PC-9 (cell line): ENCODE measurements at regions not wholly inside any gene's neighbourhood (a gene's known extent, or its start where the extent isn't known, plus 50 kb on each side); places are given as distances from the start of the nearest gene placed in this dataset.
A peak's percentile ranks its signal among the peaks of the same experiment; 100 is the strongest.

Experiments used
- BruUV-seq: library from RNA; stranded (reverse); fragments of 400-500 nt; replicated peaks from 2 replicates; lab custom pipeline; 2021; lab: Mats Ljungman, UMichigan
- CTCF ChIA-PET: fragments of 300-600 bp; sonication (Branson Sonifier 250); formaldehyde crosslinking; loops from one replicate; lab custom pipeline; 2022; ENCODE audit warnings: antibody characterized with exemption; lab: Charles Lee
- POLR2A ChIA-PET: fragments of 300-600 bp; sonication (Branson Sonifier 250); formaldehyde crosslinking; loops from one replicate; lab custom pipeline; 2022; ENCODE audit warnings: antibody characterized with exemption; ENCODE audit not compliant: unreplicated experiment; lab: Charles Lee
- DNase-seq, 2 experiments: peaks; one replicate each; pipeline versions ENCODE4 v3.0.0 to v3.0.0-alpha.2; 2015 to 2022; ENCODE audit warnings: mixed read lengths in 1 of 2
- H2AFZ ChIP-seq: fragments of 200-600 bp; sonication (generic); 2 replicates; pipeline ENCODE4 v1.8.1; 2017; ENCODE audit warnings: antibody characterized with exemption
- H3F3A ChIP-seq: fragments of 200-600 bp; sonication (generic); 2 replicates; pipeline ENCODE4 v1.8.1; 2017; ENCODE audit warnings: antibody characterized with exemption, mild to moderate bottlenecking, low read depth; ENCODE audit not compliant: insufficient read depth
- H3K27ac ChIP-seq: fragments of 200-600 bp; sonication (generic); 2 replicates; pipeline ENCODE4 v1.6.1; 2016; ENCODE audit warnings: mixed run types
- H3K27me3 ChIP-seq: fragments of 200-600 bp; sonication (generic); 2 replicates; pipeline ENCODE4 v1.6.1; 2016; ENCODE audit warnings: low read depth, mixed run types; ENCODE audit not compliant: insufficient read depth
- H3K36me3 ChIP-seq: fragments of 200-600 bp; sonication (generic); 2 replicates; pipeline ENCODE4 v1.6.1; 2016; ENCODE audit warnings: low read depth, mixed run types
- H3K4me1 ChIP-seq: fragments of 200-600 bp; sonication (generic); replicated peaks from 2 replicates; pipeline ENCODE4 v1.6.1; 2016; ENCODE audit warnings: mixed run types; ENCODE audit not compliant: insufficient read depth
- H3K4me2 ChIP-seq: fragments of 200-600 bp; sonication (generic); 2 replicates; pipeline ENCODE4 v1.6.1; 2017; ENCODE audit warnings: mixed run types
- H3K4me3 ChIP-seq: fragments of 200-600 bp; sonication (generic); 2 replicates; pipeline ENCODE4 v1.6.1; 2016; ENCODE audit warnings: mixed run types
- H3K79me2 ChIP-seq: fragments of 200-600 bp; sonication (generic); 2 replicates; pipeline ENCODE4 v1.6.1; 2017; ENCODE audit warnings: low read depth, mixed run types
- H3K9me2 ChIP-seq: fragments of 200-600 bp; sonication (generic); 2 replicates; pipeline ENCODE4 v1.8.1; 2017; ENCODE audit warnings: mild to moderate bottlenecking; ENCODE audit not compliant: insufficient read depth
- H3K9me3 ChIP-seq: fragments of 200-600 bp; sonication (generic); 2 replicates; pipeline ENCODE4 v1.8.1; 2016; ENCODE audit warnings: low read depth; ENCODE audit not compliant: insufficient read depth
- H4K20me1 ChIP-seq: fragments of 200-600 bp; sonication (generic); 2 replicates; pipeline ENCODE4 v1.8.1; 2017; ENCODE audit not compliant: insufficient read depth
- EZH2 ChIP-seq: fragments of 200-600 bp; sonication (generic); IDR thresholded peaks from 2 replicates; pipeline ENCODE4 v1.8.0; 2017; ENCODE audit warnings: antibody characterized with exemption, low read depth
- intact Hi-C: fragments of 100-400 bp; cut with micrococcal nuclease; formaldehyde crosslinking; loops from one replicate; pipeline ENCODE4 v1.10.0; 2022; ENCODE audit not compliant: unreplicated experiment
- TF ChIP-seq, protein P1 (sequence below): fragments of 200-600 bp; sonication (generic); conservative IDR thresholded peaks from 2 replicates; pipeline ENCODE4 v1.6.1; 2017; ENCODE audit warnings: mixed run types, antibody characterized with exemption, mild to moderate bottlenecking, moderate library complexity

DNA sequence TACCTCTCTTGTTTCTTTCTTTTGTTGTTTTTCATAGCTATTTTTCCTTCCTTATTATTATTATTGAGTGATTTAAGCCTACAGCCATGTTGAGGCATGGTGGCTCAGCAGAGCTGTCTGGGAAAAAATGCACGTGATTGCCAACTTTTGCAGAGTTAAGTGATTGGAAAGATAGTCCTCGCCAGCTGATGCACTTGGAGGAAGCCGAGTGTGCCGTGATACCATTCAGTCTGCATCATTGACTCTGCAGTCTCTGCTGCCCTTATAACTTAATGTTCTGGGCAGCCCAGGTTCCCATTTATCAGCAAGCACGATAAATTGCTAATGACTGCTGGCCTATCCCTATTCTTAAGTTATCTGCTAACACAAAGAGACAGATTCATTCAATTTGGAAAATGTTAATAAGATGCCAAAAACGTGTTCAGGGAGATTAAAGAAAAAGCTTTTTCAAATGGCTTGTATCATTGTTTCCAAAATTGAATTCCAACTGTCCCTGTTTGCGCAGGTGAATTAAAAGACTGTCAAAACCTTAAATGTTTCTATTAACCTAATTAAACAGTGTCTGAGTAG, 232.9 kb upstream of the NPY start:
- TF ChIP-seq, protein P1, sequence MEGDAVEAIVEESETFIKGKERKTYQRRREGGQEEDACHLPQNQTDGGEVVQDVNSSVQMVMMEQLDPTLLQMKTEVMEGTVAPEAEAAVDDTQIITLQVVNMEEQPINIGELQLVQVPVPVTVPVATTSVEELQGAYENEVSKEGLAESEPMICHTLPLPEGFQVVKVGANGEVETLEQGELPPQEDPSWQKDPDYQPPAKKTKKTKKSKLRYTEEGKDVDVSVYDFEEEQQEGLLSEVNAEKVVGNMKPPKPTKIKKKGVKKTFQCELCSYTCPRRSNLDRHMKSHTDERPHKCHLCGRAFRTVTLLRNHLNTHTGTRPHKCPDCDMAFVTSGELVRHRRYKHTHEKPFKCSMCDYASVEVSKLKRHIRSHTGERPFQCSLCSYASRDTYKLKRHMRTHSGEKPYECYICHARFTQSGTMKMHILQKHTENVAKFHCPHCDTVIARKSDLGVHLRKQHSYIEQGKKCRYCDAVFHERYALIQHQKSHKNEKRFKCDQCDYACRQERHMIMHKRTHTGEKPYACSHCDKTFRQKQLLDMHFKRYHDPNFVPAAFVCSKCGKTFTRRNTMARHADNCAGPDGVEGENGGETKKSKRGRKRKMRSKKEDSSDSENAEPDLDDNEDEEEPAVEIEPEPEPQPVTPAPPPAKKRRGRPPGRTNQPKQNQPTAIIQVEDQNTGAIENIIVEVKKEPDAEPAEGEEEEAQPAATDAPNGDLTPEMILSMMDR, result no peak
- no peak for TF ChIP-seq EZH2
- H2AFZ ChIP-seq, result no peak overlapping the region
- CTCF ChIA-PET, result no interaction called here
- H3K27me3 ChIP-seq, result no peaks in the 10 kb centered on the region
- H3K79me2 ChIP-seq, result no peaks in the 10 kb centered on the region
- no peak overlapping the region; the same call in 1 of the 2 replicates for H3K4me2 ChIP-seq
- no peak overlapping the region for H3K4me3 ChIP-seq
- no peaks in the 10 kb centered on the region for H3K36me3 ChIP-seq
- no TSS peak for BruUV-seq
- no peak for DNase-seq
- H3K9me2 ChIP-seq, result no peaks in the 10 kb centered on the region
- intact Hi-C loops, result no loop called here
- H3K27ac ChIP-seq, result peak overlapping the region; percentile 94
- POLR2A ChIA-PET, result no interaction called here
- H3K4me1 ChIP-seq, result peaks cover 50% of the 10 kb centered on the region
- H3K9me3 ChIP-seq, result no peaks in the 10 kb centered on the region; the same call in 1 of the 2 replicates
- no peaks in the 10 kb centered on the region for H4K20me1 ChIP-seq
- H3F3A ChIP-seq, result peaks cover 43% of the 10 kb centered on the region

DNA sequence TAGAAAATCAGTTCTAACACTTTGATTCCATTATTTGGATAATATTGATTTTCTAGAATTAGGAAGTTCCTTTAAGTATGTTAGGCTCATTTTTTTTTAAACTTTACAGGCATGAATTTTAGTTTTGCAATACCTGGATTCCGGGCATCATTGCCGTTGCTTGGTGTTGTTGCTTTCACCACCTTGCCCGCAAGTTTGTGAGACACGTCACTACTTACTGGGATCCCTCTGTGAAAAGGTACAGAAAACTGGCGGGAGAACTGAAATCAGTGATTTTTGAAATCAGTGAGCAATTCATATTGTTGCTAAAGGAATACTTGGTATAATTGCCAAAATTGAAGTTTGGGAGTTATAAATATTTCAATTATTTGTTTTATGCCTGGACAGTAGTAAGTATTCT, 232.3 kb upstream of the NPY start:
- no peaks in the 10 kb centered on the region for H3K79me2 ChIP-seq
- H3K36me3 ChIP-seq, result no peaks in the 10 kb centered on the region
- peak in 1 of 2 experiments; percentile 23 for DNase-seq
- H3K9me2 ChIP-seq, result no peaks in the 10 kb centered on the region
- H3K4me1 ChIP-seq, result peaks cover 50% of the 10 kb centered on the region
- H3K9me3 ChIP-seq, result no peaks in the 10 kb centered on the region; the same call in 1 of the 2 replicates
- no peak overlapping the region for H3K4me3 ChIP-seq
- BruUV-seq, result no TSS peak
- H3F3A ChIP-seq, result peaks cover 43% of the 10 kb centered on the region
- POLR2A ChIA-PET, result no interaction called here
- H2AFZ ChIP-seq, result no peak overlapping the region
- H3K27me3 ChIP-seq, result no peaks in the 10 kb centered on the region
- CTCF ChIA-PET, result no interaction called here
- peak overlapping the region; percentile 64 for H3K4me2 ChIP-seq
- intact Hi-C loops, result no loop called here
- TF ChIP-seq, protein P1, result no peak
- TF ChIP-seq EZH2, result no peak
- no peaks in the 10 kb centered on the region for H4K20me1 ChIP-seq
- peak overlapping the region; percentile 94 for H3K27ac ChIP-seq

DNA sequence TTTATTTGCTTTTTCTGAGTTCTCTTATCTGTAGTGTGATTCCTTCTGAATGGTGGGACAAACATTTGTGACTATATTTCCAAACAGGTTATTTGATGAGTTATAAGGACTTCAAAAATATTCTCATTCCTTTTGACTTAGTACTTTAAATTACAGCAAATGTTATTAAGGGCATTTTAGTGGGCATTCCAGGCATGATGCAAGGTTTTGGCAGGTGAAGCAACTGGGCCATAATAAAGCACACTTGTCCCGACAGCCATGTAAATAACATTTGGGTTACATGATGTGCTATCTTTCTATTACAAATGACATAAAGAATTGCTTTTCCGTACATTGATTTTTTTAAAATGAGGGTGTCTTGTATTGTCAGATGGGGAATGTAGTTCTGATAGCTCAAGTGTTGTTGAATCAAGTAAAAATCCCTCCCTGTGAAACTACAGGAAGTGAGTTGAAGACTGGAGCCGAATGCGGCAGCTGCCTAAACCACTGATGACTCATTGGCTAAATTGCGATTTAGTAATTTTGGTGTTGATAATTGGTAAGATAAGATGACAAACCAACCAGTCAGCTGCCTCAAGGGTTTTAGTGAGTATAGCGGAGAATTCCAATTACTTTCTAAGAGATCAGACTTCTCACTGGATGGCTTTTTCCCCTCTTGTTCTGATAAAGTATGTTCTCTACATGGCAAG, 231.3 kb upstream of the NPY start:
- peak; percentile 3 to 99 for DNase-seq
- no peaks in the 10 kb centered on the region for H3K36me3 ChIP-seq
- BruUV-seq, result no TSS peak
- CTCF ChIA-PET, result no interaction called here
- no peaks in the 10 kb centered on the region for H4K20me1 ChIP-seq
- peaks cover 50% of the 10 kb centered on the region for H3K4me1 ChIP-seq
- no peaks in the 10 kb centered on the region for H3K27me3 ChIP-seq
- H3F3A ChIP-seq, result peaks cover 43% of the 10 kb centered on the region
- POLR2A ChIA-PET, result no interaction called here
- peak overlapping the region; percentile 27; the same call in 1 of the 2 replicates for H3K4me3 ChIP-seq
- peak overlapping the region; percentile 35 for H2AFZ ChIP-seq
- H3K27ac ChIP-seq, result peak overlapping the region; percentile 94
- H3K4me2 ChIP-seq, result peak overlapping the region; percentile 64
- no peaks in the 10 kb centered on the region for H3K9me2 ChIP-seq
- H3K79me2 ChIP-seq, result no peaks in the 10 kb centered on the region
- intact Hi-C loops, result no loop called here
- TF ChIP-seq, protein P1, result no peak
- no peak for TF ChIP-seq EZH2
- no peaks in the 10 kb centered on the region; the same call in 1 of the 2 replicates for H3K9me3 ChIP-seq
